Brain microvascular endothelial cell (primary cell): ENCODE measurements at regions not wholly inside any gene's neighbourhood (a gene's known extent, or its start where the extent isn't known, plus 50 kb on each side); places are given as distances from the start of the nearest gene placed in this dataset.

ENCODE experiments used
- DNase-seq: peaks from one replicate; pipeline ENCODE4 v3.0.0-alpha.2; 2020
- H3K27ac ChIP-seq: fragments of 250-450 bp; sonication (Bioruptor Pico); 2 replicates; pipeline ENCODE4 v1.5.1; 2020; ENCODE audit warnings: mild to moderate bottlenecking, moderate library complexity
- H3K27me3 ChIP-seq: fragments of 250-450 bp; sonication (Bioruptor Pico); replicated peaks from 2 replicates; pipeline ENCODE4 v1.5.1; 2020; ENCODE audit warnings: mild to moderate bottlenecking
- H3K36me3 ChIP-seq: fragments of 250-450 bp; sonication (Bioruptor Pico); replicated peaks from 2 replicates; pipeline ENCODE4 v1.5.1; 2020; ENCODE audit warnings: mild to moderate bottlenecking
- H3K4me3 ChIP-seq: 2 replicates; pipeline ENCODE4 v1.5.1; 2011; ENCODE audit warnings: low read depth, mild to moderate bottlenecking, control low read depth, low read length, moderate library complexity
- in situ Hi-C: cut with HindIII; loops from 2 replicates; pipeline ENCODE4 v1.10.0; 2017; ENCODE audit warnings: low sequenced_read_pairs, low pct_ligation_motif_present
- TF ChIP-seq, protein P1 (sequence below): IDR thresholded peaks from 2 replicates; pipeline ENCODE4 v1.5.1; 2011; ENCODE audit warnings: low read depth, mild to moderate bottlenecking, moderate library complexity, low read length, control low read depth, inconsistent platforms; ENCODE audit errors: missing control alignments

DNA sequence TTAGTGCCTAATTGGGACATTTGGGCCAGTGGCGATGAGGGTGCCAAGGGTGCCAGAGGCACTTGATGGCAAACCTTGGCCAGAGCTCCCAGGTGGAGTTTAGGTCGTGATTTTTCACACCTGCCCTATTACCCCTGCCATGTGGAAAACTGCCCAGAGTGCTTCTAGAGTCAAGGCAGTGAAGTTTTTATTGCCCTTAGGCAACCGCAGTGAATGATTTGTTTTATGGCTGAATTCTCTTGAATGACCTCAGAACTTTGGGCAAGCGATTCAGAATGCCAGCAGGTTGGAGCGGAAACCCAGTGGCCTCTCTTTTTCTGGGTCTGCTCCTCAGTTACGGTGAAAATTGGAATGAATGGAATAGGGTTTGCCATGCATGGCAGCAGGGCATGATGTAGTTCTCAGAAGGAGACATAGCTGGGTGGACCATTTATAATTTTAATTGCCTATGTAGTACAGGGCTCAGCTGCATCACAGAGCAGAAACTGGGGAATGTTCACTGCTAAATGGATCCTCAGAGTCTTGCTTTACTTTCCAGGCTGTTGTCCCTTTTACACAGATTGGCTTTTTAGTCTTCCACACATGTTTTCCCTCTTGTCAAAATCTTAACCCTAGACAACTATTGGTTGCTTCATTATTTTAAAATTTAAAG is 820.0 kb upstream of the SEMA6A start:
- no peak overlapping the region for H3K4me3 ChIP-seq
- H3K27ac ChIP-seq = no peak overlapping the region
- H3K27me3 ChIP-seq = no peaks in the 10 kb centered on the region
- TF ChIP-seq, protein P1, sequence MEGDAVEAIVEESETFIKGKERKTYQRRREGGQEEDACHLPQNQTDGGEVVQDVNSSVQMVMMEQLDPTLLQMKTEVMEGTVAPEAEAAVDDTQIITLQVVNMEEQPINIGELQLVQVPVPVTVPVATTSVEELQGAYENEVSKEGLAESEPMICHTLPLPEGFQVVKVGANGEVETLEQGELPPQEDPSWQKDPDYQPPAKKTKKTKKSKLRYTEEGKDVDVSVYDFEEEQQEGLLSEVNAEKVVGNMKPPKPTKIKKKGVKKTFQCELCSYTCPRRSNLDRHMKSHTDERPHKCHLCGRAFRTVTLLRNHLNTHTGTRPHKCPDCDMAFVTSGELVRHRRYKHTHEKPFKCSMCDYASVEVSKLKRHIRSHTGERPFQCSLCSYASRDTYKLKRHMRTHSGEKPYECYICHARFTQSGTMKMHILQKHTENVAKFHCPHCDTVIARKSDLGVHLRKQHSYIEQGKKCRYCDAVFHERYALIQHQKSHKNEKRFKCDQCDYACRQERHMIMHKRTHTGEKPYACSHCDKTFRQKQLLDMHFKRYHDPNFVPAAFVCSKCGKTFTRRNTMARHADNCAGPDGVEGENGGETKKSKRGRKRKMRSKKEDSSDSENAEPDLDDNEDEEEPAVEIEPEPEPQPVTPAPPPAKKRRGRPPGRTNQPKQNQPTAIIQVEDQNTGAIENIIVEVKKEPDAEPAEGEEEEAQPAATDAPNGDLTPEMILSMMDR = no peak
- in situ Hi-C loops = no loop called here
- DNase-seq = no peak
- no peaks in the 10 kb centered on the region for H3K36me3 ChIP-seq

DNA sequence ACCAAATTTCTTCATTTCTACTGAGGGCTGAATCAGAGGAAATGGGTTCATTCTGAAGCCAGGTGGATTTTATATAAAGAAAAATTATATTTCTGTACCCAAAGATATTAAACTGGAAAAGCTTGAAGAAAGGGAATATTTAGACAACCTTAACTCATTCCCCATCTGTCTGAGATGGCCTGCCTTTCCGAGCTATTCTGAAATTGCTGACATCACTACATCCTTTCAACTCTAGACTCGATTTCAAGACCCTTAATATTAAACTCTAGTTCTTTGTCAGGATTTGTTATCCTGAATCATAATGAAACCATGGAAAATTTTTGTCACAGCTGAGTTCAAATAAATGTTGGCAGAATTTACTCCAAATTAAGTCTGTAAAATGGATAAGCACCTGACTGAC is 818.5 kb upstream of the SEMA6A start:
- H3K4me3 ChIP-seq = no peak overlapping the region
- no peaks in the 10 kb centered on the region for H3K27me3 ChIP-seq
- H3K27ac ChIP-seq = no peak overlapping the region
- in situ Hi-C loops = no loop called here
- no peaks in the 10 kb centered on the region for H3K36me3 ChIP-seq
- TF ChIP-seq, protein P1 = no peak
- DNase-seq = no peak

GRCh38 chr5:117380316-117380715 is 805.7 kb upstream of the SEMA6A start:
- TF ChIP-seq, protein P1 = no peak
- H3K36me3 ChIP-seq = no peaks in the 10 kb centered on the region
- in situ Hi-C loops = no loop called here
- H3K4me3 ChIP-seq = no peak overlapping the region
- no peak for DNase-seq
- H3K27me3 ChIP-seq = no peaks in the 10 kb centered on the region
- H3K27ac ChIP-seq = no peak overlapping the region

DNA sequence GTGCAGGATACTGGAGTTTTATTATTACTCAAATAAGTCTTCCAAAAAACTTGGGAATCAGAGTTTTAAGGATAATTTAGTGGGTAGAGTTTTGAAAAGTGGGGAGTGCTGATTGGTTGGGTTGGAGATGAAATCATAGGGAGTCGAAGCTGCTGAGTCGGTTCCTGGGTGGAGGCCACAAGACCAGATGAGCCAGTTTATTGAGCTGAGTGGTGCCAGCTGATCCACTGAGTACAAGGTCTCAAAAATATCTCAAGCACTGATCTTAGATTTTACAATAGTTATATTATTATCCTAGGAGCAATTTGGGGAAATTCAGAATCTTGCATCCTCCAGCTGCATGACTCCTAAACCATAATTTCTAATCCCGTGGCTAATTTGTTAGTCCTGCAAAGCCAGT is 804.9 kb upstream of the SEMA6A start:
- in situ Hi-C loops = no loop called here
- no peak overlapping the region for H3K27ac ChIP-seq
- DNase-seq = no peak
- H3K4me3 ChIP-seq = no peak overlapping the region
- TF ChIP-seq, protein P1 = no peak
- no peaks in the 10 kb centered on the region for H3K36me3 ChIP-seq
- H3K27me3 ChIP-seq = no peaks in the 10 kb centered on the region

GRCh38 chr5:117376748-117377147 is 802.1 kb upstream of the SEMA6A start:
- TF ChIP-seq, protein P1 = no peak
- H3K36me3 ChIP-seq = no peaks in the 10 kb centered on the region
- H3K4me3 ChIP-seq = no peak overlapping the region
- no peak for DNase-seq
- H3K27me3 ChIP-seq = no peaks in the 10 kb centered on the region
- no peak overlapping the region for H3K27ac ChIP-seq
- in situ Hi-C loops = no loop called here

DNA sequence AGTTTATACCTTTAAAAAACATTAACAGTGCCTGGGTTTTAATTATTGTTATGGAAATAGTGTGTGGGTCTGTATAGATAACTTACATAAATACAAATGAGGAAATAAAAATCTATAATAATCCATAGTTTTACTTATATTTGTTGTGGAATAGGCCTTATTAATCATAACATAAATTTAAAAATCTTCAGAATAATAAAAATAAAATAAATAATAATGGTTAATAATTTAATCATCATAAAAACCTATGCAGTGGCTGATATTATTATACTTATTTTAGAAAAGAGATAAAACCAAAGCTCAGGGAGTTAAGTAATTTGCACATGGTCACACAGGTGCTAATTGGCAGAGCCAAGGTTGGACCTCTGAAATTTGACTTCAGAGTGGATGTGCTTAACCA is 785.3 kb upstream of the SEMA6A start:
- TF ChIP-seq, protein P1 = no peak
- H3K4me3 ChIP-seq = no peak overlapping the region
- DNase-seq = no peak
- H3K27ac ChIP-seq = no peak overlapping the region
- H3K27me3 ChIP-seq = no peaks in the 10 kb centered on the region
- in situ Hi-C loops = no loop called here
- no peaks in the 10 kb centered on the region for H3K36me3 ChIP-seq
